ENCODE measurements at regions not wholly inside any gene's neighbourhood (a gene's known extent, or its start where the extent isn't known, plus 50 kb on each side); places are given as distances from the start of the nearest gene placed in this dataset.

GRCh38 chr12:74728006-74728405, 190.4 kb downstream of the ATXN7L3B start:
- TF ChIP-seq, protein P1, sequence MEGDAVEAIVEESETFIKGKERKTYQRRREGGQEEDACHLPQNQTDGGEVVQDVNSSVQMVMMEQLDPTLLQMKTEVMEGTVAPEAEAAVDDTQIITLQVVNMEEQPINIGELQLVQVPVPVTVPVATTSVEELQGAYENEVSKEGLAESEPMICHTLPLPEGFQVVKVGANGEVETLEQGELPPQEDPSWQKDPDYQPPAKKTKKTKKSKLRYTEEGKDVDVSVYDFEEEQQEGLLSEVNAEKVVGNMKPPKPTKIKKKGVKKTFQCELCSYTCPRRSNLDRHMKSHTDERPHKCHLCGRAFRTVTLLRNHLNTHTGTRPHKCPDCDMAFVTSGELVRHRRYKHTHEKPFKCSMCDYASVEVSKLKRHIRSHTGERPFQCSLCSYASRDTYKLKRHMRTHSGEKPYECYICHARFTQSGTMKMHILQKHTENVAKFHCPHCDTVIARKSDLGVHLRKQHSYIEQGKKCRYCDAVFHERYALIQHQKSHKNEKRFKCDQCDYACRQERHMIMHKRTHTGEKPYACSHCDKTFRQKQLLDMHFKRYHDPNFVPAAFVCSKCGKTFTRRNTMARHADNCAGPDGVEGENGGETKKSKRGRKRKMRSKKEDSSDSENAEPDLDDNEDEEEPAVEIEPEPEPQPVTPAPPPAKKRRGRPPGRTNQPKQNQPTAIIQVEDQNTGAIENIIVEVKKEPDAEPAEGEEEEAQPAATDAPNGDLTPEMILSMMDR (IDR thresholded peaks at IDR 0.05; ENCODE audit: borderline replicate concordance, extremely low read depth, low read length, poor library complexity, severe bottlenecking) = no peak
- TF ChIP-seq EZH2 (IDR thresholded peaks at IDR 0.05; ENCODE audit: borderline replicate concordance, low read depth, low read length, severe bottlenecking) = no peak

Data from DND-41 (cell line).